ENCODE measurements at regions not wholly inside any gene's neighbourhood (a gene's known extent, or its start where the extent isn't known, plus 50 kb on each side); places are given as distances from the start of the nearest gene placed in this dataset.

- TF ChIP-seq CTCF (conservative IDR thresholded peaks at IDR 0.05) (no peak), ZFX (IDR thresholded peaks at IDR 0.05) (no peak)
Measured at GRCh38 chr14:103246070-103246469, 88.0 kb upstream of the EIF5 start.
